Ramos (cell line): ENCODE measurements at regions not wholly inside any gene's neighbourhood (a gene's known extent, or its start where the extent isn't known, plus 50 kb on each side); places are given as distances from the start of the nearest gene placed in this dataset.

ENCODE experiments used
- in situ Hi-C: fragments of 300-500 bp; cut with MboI; formaldehyde crosslinking; loops from one replicate; pipeline ENCODE4 v1.14.3; 2022; ENCODE audit warnings: low sequenced_read_pairs; ENCODE audit not compliant: unreplicated experiment

GRCh38 chr13:40252676-40253075 is 413.8 kb downstream of the FOXO1 start:
- in situ Hi-C loops, result no loop called here

DNA sequence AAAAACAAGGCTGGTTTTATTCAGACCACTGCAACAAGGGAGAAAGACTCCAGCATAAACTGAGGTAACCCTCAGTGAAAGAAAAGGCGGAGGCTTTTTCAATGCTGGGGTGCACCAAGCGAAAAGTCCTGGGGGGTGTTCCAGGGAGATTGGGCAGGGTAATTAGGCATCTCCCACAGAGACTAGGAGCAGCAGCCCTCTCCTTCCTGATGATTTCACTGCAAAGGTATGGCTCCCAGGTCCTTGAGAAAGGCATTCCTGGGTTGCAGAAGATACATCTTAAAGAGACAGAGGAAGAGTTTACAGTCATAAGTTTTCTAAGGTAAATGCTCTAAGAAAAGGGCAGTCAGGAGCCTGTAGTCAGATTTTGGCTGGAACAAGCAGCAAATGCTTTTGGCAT is 412.0 kb downstream of the FOXO1 start:
- in situ Hi-C loops, result no loop called here

DNA sequence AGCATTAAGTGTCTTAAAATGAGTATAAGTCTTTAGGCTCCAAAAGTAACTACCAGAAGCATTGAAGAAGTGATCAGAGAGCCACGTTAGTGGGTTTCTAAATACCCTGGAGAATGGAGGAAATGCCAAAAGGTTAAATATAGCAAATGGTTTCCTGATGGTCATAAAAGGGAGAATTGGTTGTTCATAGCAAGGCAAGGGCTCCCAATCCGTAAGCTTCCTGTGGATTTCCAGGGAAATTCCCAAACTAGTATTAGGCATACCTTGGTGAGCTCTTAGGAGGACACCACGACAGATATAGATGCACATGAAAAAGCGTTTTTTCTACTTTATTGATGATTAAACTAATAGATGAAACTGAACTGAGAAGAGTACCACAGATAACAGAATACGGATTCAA is 410.9 kb downstream of the FOXO1 start:
- in situ Hi-C loops, result no loop called here

DNA sequence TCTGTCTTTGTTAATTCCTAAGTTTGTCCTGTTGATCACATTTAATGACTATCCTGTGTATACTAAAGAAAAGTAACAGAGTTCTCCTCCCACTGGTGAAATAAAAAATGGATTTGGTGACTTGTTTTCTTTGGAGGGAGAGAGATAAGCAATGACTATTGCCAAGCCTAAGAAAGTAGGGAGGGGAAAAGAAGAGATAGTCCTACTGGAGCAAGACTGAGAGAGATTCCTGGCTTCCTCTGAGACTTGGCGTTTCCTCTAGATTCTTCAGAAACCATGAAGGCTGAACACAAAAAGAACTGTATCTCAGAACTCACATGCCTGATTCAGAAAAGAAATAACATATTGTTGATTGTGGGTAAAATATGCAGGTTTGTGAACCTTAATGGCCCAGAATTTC is 406.5 kb downstream of the FOXO1 start:
- in situ Hi-C loops, result no loop called here

- in situ Hi-C loops, result no loop called here
These were observed 405.1 kb downstream of the FOXO1 start for GRCh38 chr13:40261336-40261735.

DNA sequence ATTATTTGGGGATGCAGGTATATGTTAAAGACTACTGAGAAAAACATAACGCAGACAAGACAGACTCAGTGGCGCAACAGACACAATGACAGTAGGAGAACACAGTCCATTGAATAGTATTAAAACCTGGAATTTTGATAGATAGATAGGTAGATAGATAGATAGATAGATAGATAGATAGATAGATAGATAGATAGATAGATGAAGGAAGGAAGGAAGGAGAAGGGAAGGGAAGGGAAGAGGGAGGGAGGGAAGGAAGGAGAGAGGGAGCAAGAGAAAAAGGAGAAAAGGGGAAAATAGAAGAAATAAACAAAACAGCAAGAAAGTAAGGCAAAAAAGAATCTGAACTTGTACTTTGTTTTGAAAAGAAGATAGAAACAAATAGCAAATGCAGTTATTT is 404.5 kb downstream of the FOXO1 start:
- in situ Hi-C loops, result no loop called here

DNA sequence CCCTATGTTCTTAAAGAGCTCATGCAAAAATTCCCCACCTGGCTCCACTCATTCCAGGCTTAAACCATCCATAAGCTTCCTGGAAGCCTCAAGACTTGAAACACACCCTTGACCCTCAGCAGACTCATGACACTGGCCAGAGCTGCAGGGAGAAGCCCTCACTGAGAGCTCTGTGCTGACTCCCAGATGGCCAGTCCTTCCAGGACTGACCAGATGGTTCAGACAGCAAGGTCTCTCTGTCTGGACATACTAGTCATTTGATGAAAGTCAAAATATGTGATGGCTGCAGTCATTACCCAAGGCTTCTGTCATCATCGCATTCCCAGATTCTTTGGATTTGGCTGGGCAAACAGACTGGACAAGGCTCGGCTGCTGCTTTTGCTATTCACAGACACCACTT is 397.4 kb downstream of the FOXO1 start:
- in situ Hi-C loops, result no loop called here

- in situ Hi-C loops, result no loop called here
These were observed 395.7 kb downstream of the FOXO1 start for GRCh38 chr13:40270726-40271125.

DNA sequence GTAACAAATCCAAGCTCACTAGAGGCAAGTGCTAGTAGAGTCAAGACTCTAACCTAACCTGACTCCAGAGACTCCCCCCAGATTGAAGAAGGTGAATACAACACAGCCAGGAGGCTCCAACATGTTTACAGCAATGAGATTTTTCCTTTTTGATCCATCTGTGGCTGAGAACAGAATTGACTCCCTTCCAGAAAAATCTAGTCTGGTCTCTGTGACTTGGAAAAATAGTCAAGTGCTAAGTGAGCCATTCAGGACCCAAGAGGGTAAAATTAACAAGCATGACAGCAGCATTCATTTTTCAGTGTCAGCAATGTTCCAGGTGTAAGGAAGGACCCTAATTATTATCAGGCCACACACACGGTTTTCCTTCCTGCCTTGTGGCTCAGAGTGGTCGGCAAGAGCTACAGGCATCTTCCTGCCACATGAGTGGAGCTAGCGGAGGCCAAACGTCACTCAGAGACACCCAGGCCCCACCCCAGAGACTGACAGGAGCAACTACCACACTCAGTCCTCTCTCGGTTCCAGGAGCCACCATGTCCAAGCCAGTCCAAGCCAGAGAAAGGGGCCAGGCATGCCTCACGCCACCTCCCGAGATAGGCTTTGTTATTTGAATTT is 395.1 kb downstream of the FOXO1 start:
- in situ Hi-C loops, result no loop called here

GRCh38 chr13:40271931-40272775 is 394.3 kb downstream of the FOXO1 start:
- in situ Hi-C loops, result no loop called here

DNA sequence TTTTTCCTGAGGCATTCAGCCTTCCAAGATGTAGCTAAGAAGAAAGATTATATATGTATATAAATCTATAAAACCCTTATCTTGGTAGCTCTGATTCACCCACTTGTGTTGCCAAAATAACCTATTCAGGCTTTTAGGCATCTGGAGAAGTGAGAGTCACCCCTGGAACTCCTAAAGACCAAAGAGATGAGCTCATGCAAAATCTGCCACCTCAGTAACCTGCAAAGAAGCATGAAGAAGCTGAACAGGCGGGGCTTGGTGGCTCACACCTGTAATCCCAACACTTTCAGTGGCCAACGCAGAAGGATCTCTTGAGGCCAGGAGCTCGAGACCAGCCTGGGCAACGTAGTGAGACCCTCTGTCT is 393.7 kb downstream of the FOXO1 start:
- in situ Hi-C loops, result no loop called here

DNA sequence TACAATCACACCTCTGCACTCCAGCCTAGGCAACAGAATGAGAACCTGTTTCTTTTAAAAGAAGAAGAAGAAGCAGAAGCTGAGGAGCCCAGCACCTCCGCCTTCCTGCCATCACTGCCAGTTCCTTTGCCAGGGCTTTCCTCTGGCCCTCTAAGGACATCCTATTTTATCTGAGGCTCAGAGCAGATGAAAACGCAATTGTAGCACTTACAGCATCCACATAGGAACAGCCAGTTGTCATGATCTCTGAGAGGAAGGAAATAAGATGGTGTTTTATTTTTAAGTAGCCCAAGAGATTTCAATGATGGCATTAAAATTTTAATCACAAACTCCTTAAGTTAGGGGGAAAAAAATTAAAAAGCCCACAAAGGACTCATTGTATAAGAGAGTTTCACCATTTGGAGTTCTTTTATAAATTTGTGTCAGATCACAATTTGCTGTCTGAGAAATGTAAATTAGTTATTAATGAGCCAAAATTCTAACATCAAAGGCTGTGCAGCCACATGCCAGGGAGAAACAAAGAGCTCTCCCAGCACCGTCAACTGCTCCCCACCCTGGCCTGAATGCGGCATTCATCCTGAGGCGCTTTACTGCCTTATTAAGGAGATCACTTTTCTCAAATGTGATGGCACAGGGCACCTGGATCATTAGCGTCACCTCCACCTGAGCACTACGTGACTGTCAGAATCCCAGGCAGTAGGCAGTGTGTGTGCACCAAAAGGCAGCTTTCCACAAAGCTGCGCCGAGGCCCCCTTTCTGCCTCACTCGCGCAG is 393.0 kb downstream of the FOXO1 start:
- in situ Hi-C loops, result no loop called here

- in situ Hi-C loops, result no loop called here
These were observed 392.3 kb downstream of the FOXO1 start for GRCh38 chr13:40274103-40274502.

GRCh38 chr13:40275155-40275554 is 391.3 kb downstream of the FOXO1 start:
- in situ Hi-C loops, result no loop called here

DNA sequence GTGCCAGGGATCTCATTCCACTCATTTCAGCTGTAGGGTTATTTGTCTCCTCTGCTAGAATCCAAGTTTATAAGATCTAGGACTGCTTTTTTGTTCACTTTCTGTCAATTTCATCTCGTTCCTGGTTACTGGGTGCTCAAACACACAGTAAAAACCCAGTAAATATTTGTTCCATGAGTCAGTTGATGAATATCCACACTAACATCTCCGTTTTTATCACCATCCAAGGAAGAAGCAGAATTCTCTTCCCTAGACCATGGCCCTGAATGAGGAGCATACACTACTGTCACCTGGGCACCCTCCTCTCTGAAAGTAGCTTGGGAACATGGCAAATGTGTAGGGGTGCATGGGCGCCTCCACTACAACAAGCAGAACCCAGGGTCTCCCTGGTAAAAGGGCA is 390.8 kb downstream of the FOXO1 start:
- in situ Hi-C loops, result no loop called here

DNA sequence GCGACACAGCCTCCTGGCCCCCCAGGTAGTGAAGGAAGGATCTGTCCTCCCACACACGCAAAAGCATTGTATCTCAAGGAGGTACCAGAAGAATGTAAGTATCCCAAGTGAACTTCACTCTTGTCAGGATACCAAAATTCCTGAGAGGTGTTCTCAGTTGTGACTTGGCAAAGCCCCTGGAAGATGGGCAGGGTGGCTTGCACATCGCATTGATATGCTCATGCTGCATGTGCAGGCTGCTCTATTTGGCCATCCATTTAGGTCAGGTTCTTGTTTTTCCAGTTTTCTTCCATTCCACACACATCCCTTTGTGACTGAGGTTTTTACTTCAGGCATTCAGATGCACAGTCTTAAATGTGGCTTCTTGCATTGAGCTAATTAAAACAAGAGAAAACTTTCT is 382.8 kb downstream of the FOXO1 start:
- in situ Hi-C loops, result no loop called here

DNA sequence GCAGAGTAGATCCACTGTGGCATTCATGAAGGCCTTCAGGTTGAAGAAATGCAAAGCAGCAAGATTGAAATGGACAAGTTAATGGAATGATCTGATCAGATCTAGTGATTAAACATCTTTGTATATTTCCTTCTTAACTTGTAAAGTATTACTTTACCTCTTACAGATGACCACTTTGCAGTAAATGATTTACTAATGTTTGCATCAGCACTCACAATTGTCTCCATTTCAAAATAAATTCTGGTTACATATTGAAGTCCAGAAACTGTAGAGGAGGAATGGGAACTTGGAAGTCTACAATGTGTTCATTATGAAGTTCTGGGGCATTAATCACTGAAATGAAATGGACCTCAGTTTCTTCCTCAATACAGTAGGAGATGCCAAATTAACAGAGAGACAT is 380.8 kb downstream of the FOXO1 start:
- in situ Hi-C loops, result no loop called here

GRCh38 chr13:40287428-40287827 is 379.0 kb downstream of the FOXO1 start:
- in situ Hi-C loops, result no loop called here

- in situ Hi-C loops, result no loop called here
These were observed 378.2 kb downstream of the FOXO1 start for GRCh38 chr13:40288259-40288658.

DNA sequence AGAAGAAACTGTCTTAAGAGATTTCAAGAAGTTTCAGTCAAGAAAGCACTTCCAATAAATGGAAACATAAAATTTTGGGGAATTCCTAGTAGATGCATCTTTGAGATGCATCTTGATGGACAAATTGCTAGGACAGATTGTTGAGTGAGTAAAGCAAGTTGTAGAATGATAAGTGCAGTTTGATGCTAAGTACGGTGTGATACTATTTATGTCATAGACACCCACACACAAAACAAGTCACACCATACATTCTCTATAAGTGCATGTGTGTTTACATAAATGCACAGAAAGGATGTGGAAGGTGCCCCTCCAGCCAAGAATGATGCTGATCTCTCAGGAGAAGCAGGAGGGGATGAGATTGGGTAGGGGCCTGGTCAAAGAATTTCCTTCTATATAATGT is 375.7 kb downstream of the FOXO1 start:
- in situ Hi-C loops, result no loop called here

GRCh38 chr13:40292108-40292507 is 374.3 kb downstream of the FOXO1 start:
- in situ Hi-C loops, result no loop called here
